Cerebellar cortex (tissue), 1 donor: ENCODE measurements at regions not wholly inside any gene's neighbourhood (a gene's known extent, or its start where the extent isn't known, plus 50 kb on each side); places are given as distances from the start of the nearest gene placed in this dataset.
"Not testable (repeated sequence)": the region's sequence is repeated elsewhere in the genome, so short reads cannot be mapped to it uniquely, and the experiment has no call there.

Experiments used
- DNase-seq: peaks from one replicate; pipeline ENCODE4 v3.0.0-alpha.2; 2015; ENCODE audit warnings: low spot score

GRCh38 chr7:56466607-56467525, 350.6 kb upstream of the NUPR2 start:
- not testable (repeated sequence) for DNase-seq

GRCh38 chr7:56449762-56450161, 333.5 kb upstream of the NUPR2 start:
- DNase-seq, result no peak

GRCh38 chr7:56447864-56448693, 331.9 kb upstream of the NUPR2 start:
- DNase-seq, result peak; percentile 19

GRCh38 chr7:56420528-56420927, 304.3 kb upstream of the NUPR2 start:
- not testable (repeated sequence) for DNase-seq

- DNase-seq, result no peak
Measured at GRCh38 chr7:56375173-56375572, 259.0 kb upstream of the NUPR2 start.

GRCh38 chr7:56374666-56375065, 258.4 kb upstream of the NUPR2 start:
- DNase-seq, result not testable (repeated sequence)

GRCh38 chr7:56373314-56373713, 257.1 kb upstream of the NUPR2 start:
- peak; percentile 12 for DNase-seq

- not testable (repeated sequence) for DNase-seq
Measured at GRCh38 chr7:56371792-56372191, 255.6 kb upstream of the NUPR2 start.

- DNase-seq, result not testable (repeated sequence)
Measured at GRCh38 chr7:56370208-56370872, 254.1 kb upstream of the NUPR2 start.

- DNase-seq, result not testable (repeated sequence)
Measured at GRCh38 chr7:56367914-56368313, 251.7 kb upstream of the NUPR2 start.

- DNase-seq, result not testable (repeated sequence)
Measured at GRCh38 chr7:56367411-56367810, 251.2 kb upstream of the NUPR2 start.

GRCh38 chr7:56366701-56367100, 250.5 kb upstream of the NUPR2 start:
- DNase-seq, result not testable (repeated sequence)

GRCh38 chr7:56352576-56352975, 236.4 kb upstream of the NUPR2 start:
- DNase-seq, result not testable (repeated sequence)

- DNase-seq, result not testable (repeated sequence)
Measured at GRCh38 chr7:56351181-56351580, 235.0 kb upstream of the NUPR2 start.

GRCh38 chr7:56348311-56348710, 232.1 kb upstream of the NUPR2 start:
- not testable (repeated sequence) for DNase-seq

GRCh38 chr7:56328327-56328726, 212.1 kb upstream of the NUPR2 start:
- DNase-seq, result not testable (repeated sequence)

GRCh38 chr7:56290548-56290947, 174.3 kb upstream of the NUPR2 start:
- no peak for DNase-seq

- no peak for DNase-seq
Measured at GRCh38 chr7:56287429-56288138, 171.4 kb upstream of the NUPR2 start.

- no peak for DNase-seq
Measured at GRCh38 chr7:56256108-56256507, 139.9 kb upstream of the NUPR2 start.

GRCh38 chr7:56250135-56250534, 133.9 kb upstream of the NUPR2 start:
- no peak for DNase-seq

- no peak for DNase-seq
Measured at GRCh38 chr7:56229631-56230030, 113.4 kb upstream of the NUPR2 start.

- no peak for DNase-seq
Measured at GRCh38 chr7:56222866-56223265, 106.6 kb upstream of the NUPR2 start.
